Ovary (tissue), 3 donors: ENCODE measurements at regions not wholly inside any gene's neighbourhood (a gene's known extent, or its start where the extent isn't known, plus 50 kb on each side); places are given as distances from the start of the nearest gene placed in this dataset.
"Not testable (repeated sequence)": the region's sequence is repeated elsewhere in the genome, so short reads cannot be mapped to it uniquely, and the experiment has no call there.

ENCODE experiments used
- CTCF ChIP-seq, 3 donors: fragments of 450-650 bp in 2 of 3; fragments of 200-600 bp in 1 of 3; IDR thresholded peaks; one replicate each; pipeline versions ENCODE4 v1.5.1 to v1.8.0; 2016 to 2022; ENCODE audit warnings: antibody characterized with exemption in 3 of 3, mild to moderate bottlenecking in 1 of 3
- EP300 ChIP-seq: sonication (generic); formaldehyde crosslinking; IDR thresholded peaks from one replicate; pipeline ENCODE4 v1.6.1; 2017; ENCODE audit warnings: antibody characterized with exemption
- POLR2A ChIP-seq: fragments of 450-650 bp; IDR thresholded peaks from one replicate; pipeline ENCODE4 v1.6.1; 2017; ENCODE audit warnings: antibody characterized with exemption, mild to moderate bottlenecking, moderate library complexity
- donor health status: DM: no; HTN: no; CAD: no.

- TF ChIP-seq POLR2A; CTCF (IDR thresholded peaks at IDR 0.05); EP300: not testable (repeated sequence)
Observed at GRCh38 chr14:106192701-106193100, 666.3 kb downstream of the TMEM121 start.
